ENCODE measurements at regions not wholly inside any gene's neighbourhood (a gene's known extent, or its start where the extent isn't known, plus 50 kb on each side); places are given as distances from the start of the nearest gene placed in this dataset.
"Not testable (repeated sequence)": the region's sequence is repeated elsewhere in the genome, so short reads cannot be mapped to it uniquely, and the experiment has no call there.

GRCh38 chr6:49370518-49370917 is 92.5 kb downstream of the MMUT start:
- no peak for DNase-seq

DNA sequence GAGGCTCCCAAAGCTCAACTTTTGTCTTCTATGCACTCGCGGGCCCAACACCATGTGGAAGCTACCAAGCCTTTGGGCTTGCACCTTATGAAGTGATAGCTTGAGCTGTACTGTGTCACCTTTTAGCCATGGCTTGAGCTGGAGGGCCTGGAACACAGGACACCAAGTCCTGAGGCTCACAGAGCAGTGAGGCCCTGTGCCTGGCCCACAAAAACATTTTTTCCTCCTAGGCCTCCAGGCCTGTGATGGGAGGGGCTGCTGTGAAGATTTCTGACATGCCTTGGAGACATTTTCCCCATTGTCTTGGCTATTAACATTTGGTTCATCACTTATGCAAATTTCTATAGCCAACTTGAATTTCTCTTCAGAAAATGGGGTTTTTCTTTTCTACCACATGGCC is 96.5 kb downstream of the MMUT start:
- DNase-seq: no peak

DNA sequence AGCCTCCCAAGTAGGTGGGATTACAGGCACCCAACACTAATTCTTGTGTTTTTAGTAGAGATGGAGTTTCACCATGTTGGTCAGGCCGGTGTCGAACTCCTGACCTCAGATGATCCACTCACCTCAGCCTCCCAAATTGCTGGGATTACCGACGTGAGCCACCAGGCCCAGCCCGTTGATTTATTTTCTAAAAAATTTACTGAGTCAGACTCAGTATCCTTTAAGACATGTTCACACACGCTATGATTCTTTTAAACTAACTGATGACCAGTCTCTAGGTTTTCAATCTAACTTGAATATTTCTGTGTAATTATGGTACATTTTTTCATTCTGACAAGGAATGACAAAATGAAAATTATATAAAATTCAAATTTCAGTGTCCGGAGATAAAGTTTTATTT is 114.5 kb downstream of the MMUT start:
- DNase-seq: no peak

- no peak for DNase-seq
These were observed 120.6 kb downstream of the MMUT start for GRCh38 chr6:49342410-49342809.

GRCh38 chr6:49341869-49342268 is 121.2 kb downstream of the MMUT start:
- no peak for DNase-seq

DNA sequence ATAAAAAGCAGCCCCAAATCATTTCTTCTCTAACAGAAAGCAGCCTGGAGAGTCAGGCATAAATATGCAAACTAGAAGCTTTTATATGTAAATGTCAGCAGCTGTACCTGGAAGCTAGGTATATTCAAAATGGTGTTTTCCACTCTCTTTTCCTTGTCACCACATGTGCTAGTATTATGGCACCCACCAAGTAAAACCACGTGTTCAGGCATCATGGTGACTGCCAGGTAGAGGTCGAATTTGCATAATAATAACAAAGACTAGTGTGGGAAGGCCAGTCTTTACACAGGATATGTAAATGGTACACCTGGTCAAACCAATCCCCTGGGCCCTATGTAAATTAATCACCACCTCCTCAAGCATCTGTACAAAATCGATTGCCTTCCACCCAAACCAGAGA is 124.0 kb downstream of the MMUT start:
- DNase-seq: no peak

DNA sequence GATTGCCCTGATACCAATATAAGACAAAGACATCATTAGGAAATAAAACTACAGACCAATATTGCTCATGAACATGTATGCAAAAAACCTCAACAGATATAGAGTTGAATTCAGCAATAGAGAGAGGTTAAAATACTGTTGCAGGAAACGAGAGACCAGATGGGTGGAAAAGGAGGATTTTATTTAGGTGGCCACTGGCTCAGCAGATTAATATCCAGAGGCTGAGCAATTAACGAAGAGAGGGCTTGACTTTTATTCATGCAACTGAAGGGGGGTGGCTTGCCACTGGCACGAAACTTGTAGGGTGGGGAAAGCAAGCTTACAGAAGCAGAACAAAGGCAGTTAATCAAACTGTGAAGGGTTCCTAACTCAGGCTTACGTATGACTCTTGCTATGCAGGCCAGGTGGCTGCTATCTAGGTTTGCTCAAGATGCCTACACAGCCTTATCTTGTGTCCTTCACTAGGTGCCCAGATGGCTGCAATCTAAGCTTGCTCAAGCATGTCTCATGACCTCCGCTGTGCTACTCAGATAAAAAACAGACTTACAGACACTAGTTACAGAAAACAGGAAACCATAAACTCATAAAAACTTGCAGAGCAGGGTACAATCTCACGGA is 126.4 kb downstream of the MMUT start:
- no peak for DNase-seq

DNA sequence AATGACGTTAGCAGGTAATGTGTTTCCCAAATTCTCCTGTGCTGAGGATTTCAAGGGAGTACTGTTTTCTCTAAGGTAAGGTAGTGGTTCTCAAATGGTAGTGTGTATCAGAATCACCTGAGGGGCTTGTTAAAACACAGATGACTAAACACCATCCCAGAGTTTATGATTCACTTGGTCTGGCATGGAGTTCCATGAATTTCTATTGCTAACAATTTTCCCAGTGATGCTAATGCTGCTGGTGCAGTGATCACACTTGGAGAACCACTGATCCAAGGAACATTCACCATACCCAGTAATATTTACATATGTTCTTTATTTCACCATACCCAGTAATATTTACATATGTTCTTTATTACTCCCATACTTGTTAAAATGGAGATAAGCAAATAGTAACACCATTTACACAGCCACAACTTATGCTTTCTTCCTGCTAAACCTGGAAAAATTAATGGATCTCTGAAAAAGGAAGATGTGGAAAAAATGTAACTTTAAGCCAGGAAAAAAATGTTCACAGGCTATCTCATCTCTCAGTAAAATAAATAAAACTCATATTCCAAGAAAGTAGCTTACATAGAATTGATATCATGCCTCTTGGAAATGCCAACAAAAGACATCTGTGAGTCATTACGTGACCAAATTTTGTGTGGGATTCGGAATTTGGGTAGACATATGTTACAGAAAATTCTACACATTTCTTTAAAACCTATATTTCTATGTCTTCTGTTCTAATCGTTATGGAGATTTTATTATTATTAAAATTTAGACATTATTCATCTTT is 129.5 kb downstream of the MMUT start:
- DNase-seq: no peak

GRCh38 chr6:49332781-49333180 is 130.3 kb downstream of the MMUT start:
- DNase-seq: no peak

DNA sequence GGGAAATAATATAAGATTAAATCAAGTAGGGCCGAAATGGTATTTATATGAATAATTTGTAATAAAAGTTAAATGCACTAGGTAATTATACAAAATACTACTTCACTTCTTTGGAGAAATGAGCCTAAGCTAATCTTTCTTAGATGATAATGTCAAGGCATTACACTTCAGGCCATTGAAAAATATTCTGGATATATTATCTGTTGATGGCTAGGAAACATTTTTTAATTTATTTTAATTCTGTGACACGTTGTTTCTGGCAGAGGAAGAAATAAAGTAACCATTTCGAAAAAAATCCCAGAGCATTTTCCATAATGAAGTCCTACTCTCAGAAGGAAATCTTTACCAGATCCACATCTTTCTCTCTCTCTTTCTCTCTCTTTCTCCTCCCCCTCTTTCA is 133.9 kb downstream of the MMUT start:
- DNase-seq: no peak

DNA sequence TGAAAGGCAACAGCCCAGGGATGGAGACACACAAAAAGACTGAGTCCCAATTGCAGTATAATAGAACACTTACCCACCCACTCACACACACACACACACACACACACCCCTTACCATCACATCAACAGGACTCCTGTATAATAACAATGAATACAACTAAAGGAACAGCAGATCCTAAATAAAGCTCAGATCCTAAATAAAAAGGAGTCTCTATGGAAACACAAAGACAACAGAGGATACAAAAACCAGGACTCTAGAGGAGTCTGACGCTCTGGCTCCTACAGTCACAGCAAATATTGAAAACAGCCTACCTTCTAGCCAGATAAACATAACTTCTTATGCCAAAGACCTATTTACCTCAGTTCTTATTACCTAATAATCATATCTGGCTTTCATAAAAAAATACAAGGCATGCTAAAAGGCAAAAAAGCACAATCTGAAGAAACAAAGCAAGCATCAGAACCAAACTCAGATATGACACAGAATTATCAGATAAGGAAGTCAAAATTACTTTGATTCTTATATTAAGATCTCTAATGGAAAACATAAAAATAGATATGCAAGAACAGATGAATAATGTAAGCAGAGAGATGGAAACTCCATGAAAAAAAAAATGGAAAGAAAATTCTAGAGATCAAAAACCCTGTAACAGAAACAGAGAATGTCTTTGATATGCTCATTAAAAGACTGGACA is 134.9 kb downstream of the MMUT start:
- no peak for DNase-seq

GRCh38 chr6:49327571-49327970 is 135.5 kb downstream of the MMUT start:
- DNase-seq: no peak

DNA sequence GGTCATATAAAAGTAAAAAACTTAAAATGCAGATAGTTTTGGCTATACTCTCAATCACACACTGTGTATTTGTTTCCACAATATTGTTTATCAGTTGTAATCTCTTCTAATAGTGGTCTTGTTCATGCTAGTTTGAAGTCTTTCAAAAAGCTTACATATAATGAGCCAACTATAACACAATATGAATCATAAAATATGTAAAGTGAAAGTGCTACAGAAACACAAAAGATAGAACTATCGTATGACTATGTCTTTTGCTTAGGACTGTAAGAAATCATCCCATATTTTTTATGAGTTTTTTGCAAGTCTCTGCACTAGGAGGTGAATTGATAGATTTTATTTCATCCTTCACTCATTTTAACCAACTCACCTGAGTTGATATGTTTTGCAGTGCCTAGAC is 136.0 kb downstream of the MMUT start:
- DNase-seq: no peak

DNA sequence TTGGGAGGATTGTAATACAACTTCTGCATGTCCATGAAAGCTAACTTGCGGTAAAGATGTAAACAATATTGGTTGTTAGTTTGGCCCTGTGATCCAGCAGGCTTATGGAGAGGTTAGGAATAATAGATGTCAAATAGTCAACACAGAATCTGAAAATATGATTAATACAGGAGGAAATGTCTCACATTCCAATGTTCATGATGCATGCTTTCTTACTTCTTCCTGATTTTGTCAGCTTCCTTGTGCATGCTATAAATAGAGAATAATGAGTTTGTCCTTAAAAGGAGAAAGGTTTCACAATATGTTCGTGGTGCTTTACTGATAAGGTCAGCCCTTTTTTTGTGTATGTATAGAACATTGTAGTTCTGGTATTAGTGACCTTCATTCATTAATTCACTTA is 136.7 kb downstream of the MMUT start:
- no peak for DNase-seq

GRCh38 chr6:49325891-49326290 is 137.2 kb downstream of the MMUT start:
- no peak for DNase-seq

DNA sequence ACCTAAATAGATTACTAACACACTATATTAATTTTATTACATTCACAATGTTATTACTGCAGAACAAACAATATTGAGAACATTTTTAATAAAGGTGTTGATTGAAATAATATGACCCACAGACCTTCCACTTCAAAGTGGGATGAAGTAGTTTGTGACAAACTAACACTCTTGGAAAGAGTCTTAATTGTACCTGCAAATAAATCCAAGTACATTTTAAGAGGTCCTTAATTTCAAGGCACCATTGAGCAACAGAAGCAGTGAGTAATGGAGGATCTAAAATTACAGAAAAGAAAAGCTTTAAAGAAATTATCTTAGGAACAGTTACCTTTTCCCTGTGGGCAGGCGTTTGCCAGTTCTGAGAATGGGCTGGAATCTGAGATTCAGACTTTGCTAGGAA is 140.2 kb downstream of the MMUT start:
- no peak for DNase-seq

- DNase-seq: no peak
These were observed 141.4 kb downstream of the MMUT start for GRCh38 chr6:49321561-49322072.

- no peak for DNase-seq
These were observed 158.0 kb downstream of the MMUT start for GRCh38 chr6:49305010-49305409.

- not testable (repeated sequence) for DNase-seq
These were observed 158.7 kb downstream of the MMUT start for GRCh38 chr6:49304393-49304792.

GRCh38 chr6:49300911-49301310 is 162.1 kb downstream of the MMUT start:
- no peak for DNase-seq

- DNase-seq: no peak
These were observed 162.6 kb downstream of the MMUT start for GRCh38 chr6:49300443-49300842.

DNA sequence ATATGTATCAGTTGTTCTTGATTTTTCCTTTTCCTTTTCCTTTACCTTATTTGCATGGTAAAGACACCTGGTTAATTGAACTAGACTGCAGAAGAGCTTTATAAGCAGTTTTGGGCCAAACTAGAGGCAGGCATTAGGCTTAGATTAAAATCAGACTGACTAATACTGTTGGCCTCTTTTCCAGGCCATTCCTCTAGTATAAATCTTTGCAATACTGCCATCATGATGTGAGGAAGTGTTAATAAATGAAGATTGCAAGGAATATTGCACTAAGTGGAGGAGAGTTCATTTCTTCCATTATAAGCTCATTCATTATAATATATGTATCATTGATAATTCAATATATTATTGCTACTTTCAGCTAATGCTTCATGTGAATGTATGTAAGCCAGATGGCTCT is 163.8 kb downstream of the MMUT start:
- no peak for DNase-seq

- DNase-seq: no peak
These were observed 178.9 kb downstream of the MMUT start for GRCh38 chr6:49284180-49284579.

All from stimulated activated CD4-positive, alpha-beta T cell treated with anti-CD3 and anti-CD28 coated beads, Interleukin-2, amount 100 ng/mL, for 24 hours (primary cell).